Lower leg skin (tissue), 3 donors: ENCODE measurements at regions not wholly inside any gene's neighbourhood (a gene's known extent, or its start where the extent isn't known, plus 50 kb on each side); places are given as distances from the start of the nearest gene placed in this dataset.

Experiments used
- POLR2A ChIP-seq, 2 donors: fragments of 450-650 bp; IDR thresholded peaks; one replicate each; pipeline ENCODE4 v1.6.1; 2016 to 2017; ENCODE audit warnings: antibody characterized with exemption in 2 of 2, mild to moderate bottlenecking in 1 of 2, moderate library complexity in 1 of 2
- TF ChIP-seq, protein P1 (sequence below), 3 donors: fragments of 450-650 bp; IDR thresholded peaks; one replicate each; pipeline ENCODE4 v1.5.1; 2016; ENCODE audit warnings: antibody characterized with exemption in 3 of 3, mild to moderate bottlenecking in 3 of 3, moderate library complexity in 2 of 3

DNA sequence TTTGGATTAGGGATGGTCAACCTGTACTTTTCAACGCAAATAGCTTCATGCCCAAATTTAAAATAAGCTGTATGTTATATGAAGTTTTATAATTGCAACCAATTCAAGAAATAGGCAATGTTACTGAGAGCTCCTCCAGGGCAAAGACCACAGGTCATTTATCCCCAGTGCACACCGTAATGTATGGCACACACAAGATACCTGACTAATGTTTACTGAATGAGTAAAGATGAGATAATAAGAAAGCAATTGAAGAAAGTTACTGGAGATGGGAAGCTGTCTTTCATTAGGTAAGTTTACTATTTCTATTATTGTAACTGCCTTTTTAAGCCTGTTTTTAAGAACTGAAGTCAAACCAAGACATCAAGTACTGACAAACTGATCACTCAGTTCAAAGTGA, 184.5 kb upstream of the VRK2 start:
- TF ChIP-seq, protein P1, sequence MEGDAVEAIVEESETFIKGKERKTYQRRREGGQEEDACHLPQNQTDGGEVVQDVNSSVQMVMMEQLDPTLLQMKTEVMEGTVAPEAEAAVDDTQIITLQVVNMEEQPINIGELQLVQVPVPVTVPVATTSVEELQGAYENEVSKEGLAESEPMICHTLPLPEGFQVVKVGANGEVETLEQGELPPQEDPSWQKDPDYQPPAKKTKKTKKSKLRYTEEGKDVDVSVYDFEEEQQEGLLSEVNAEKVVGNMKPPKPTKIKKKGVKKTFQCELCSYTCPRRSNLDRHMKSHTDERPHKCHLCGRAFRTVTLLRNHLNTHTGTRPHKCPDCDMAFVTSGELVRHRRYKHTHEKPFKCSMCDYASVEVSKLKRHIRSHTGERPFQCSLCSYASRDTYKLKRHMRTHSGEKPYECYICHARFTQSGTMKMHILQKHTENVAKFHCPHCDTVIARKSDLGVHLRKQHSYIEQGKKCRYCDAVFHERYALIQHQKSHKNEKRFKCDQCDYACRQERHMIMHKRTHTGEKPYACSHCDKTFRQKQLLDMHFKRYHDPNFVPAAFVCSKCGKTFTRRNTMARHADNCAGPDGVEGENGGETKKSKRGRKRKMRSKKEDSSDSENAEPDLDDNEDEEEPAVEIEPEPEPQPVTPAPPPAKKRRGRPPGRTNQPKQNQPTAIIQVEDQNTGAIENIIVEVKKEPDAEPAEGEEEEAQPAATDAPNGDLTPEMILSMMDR (IDR thresholded peaks at IDR 0.05) = no peak
- no peak for TF ChIP-seq POLR2A (IDR thresholded peaks at IDR 0.05)
